H1 (cell line): ENCODE measurements at regions not wholly inside any gene's neighbourhood (a gene's known extent, or its start where the extent isn't known, plus 50 kb on each side); places are given as distances from the start of the nearest gene placed in this dataset.
"Not testable (repeated sequence)": the region's sequence is repeated elsewhere in the genome, so short reads cannot be mapped to it uniquely, and the experiment has no call there.

ENCODE experiments used
- CTCF ChIA-PET: fragments of 300-600 bp; sonication (Branson Sonifier 250); formaldehyde crosslinking; loops from one replicate; lab custom pipeline; 2021; ENCODE audit not compliant: partially characterized antibody; lab: Charles Lee
- POLR2A ChIA-PET: fragments of 300-600 bp; sonication (Branson Sonifier 250); formaldehyde crosslinking; loops from one replicate; lab custom pipeline; 2021; ENCODE audit warnings: inconsistent platforms; ENCODE audit not compliant: partially characterized antibody; lab: Charles Lee
- DNase-seq, 2 experiments: peaks; one replicate each; pipeline versions ENCODE4 v3.0.0 to v3.0.0-alpha.2; 2010 to 2022; ENCODE audit warnings: low spot score in 2 of 2, low read depth in 1 of 2, mixed read lengths in 1 of 2
- FAIRE-seq: peaks from 2 replicates; lab custom pipeline; 2011; peaks lifted over from hg19 to GRCh38; lab: Jason Lieb, UNC
- H2AFZ ChIP-seq: 2 replicates; pipeline ENCODE4 v1.8.1; 2012; ENCODE audit warnings: low read length, inconsistent platforms
- H2AK5ac ChIP-seq: 2 replicates; pipeline ENCODE4 v1.6.1; 2013; ENCODE audit warnings: low read depth, low read length
- H2BK120ac ChIP-seq: replicated peaks from 2 replicates; pipeline ENCODE3; 2013; ENCODE audit warnings: low read depth, low read length, inconsistent platforms
- H2BK12ac ChIP-seq: 2 replicates; pipeline ENCODE4 v1.6.1; 2013; ENCODE audit warnings: low read depth, low read length
- H2BK15ac ChIP-seq: 2 replicates; pipeline ENCODE4 v1.6.1; 2013; ENCODE audit warnings: low read length
- H2BK20ac ChIP-seq: 2 replicates; pipeline ENCODE4 v1.6.1; 2013; ENCODE audit warnings: low read length
- H2BK5ac ChIP-seq: 2 replicates; pipeline ENCODE4 v1.6.1; 2013; ENCODE audit warnings: low read depth, low read length
- H3K14ac ChIP-seq: 2 replicates; pipeline ENCODE4 v1.6.1; 2013; ENCODE audit warnings: inconsistent platforms; ENCODE audit not compliant: insufficient read length
- H3K18ac ChIP-seq: 2 replicates; pipeline ENCODE4 v1.6.1; 2013; ENCODE audit warnings: low read length; ENCODE audit errors: extremely low read depth
- H3K23ac ChIP-seq: 2 replicates; pipeline ENCODE4 v1.6.1; 2013; ENCODE audit warnings: inconsistent platforms; ENCODE audit not compliant: insufficient read length
- H3K23me2 ChIP-seq: 2 replicates; pipeline ENCODE4 v1.6.1; 2013; ENCODE audit warnings: low read depth, low read length
- H3K27ac ChIP-seq: 2 replicates; pipeline ENCODE4 v1.6.1; 2011; ENCODE audit warnings: low read depth, low read length, inconsistent platforms
- H3K27me3 ChIP-seq, 4 experiments: replicated peaks in 1 of 4; 1 replicate in 1 of 4; 2 replicates in 3 of 4; pipeline versions ENCODE4 v1.6.1 to v1.8.1; 2011 to 2013; ENCODE audit warnings: low read length in 3 of 4, mild to moderate bottlenecking in 3 of 4, inconsistent platforms in 2 of 4, mixed read lengths in 2 of 4, moderate library complexity in 1 of 4; ENCODE audit not compliant: control insufficient read depth in 3 of 4, insufficient read depth in 3 of 4; ENCODE audit errors: extremely low read depth in 1 of 4
- H3K36me3 ChIP-seq, 4 experiments: 2 replicates each; pipeline versions ENCODE4 v1.6.1 to v1.8.1; 2011 to 2013; ENCODE audit warnings: mild to moderate bottlenecking in 4 of 4, low read length in 3 of 4, moderate library complexity in 2 of 4, control low read depth in 1 of 4, inconsistent platforms in 1 of 4; ENCODE audit not compliant: insufficient read depth in 4 of 4, control insufficient read depth in 2 of 4
- H3K4ac ChIP-seq: replicated peaks from 2 replicates; pipeline ENCODE3; 2013; ENCODE audit warnings: low read length, low read depth, mixed read lengths, inconsistent platforms; ENCODE audit not compliant: insufficient read length
- H3K4me1 ChIP-seq, 4 experiments: replicated peaks in 1 of 4; 1 replicate in 1 of 4; 2 replicates in 3 of 4; pipeline versions ENCODE4 v1.6.1 to v1.8.1; 2011 to 2013; ENCODE audit warnings: low read length in 3 of 4, inconsistent platforms in 2 of 4, mixed read lengths in 1 of 4; ENCODE audit not compliant: insufficient read depth in 4 of 4, control insufficient read depth in 3 of 4
- H3K4me2 ChIP-seq, 2 experiments: 2 replicates each; pipeline versions ENCODE4 v1.6.1 to v1.8.1; 2011 to 2013; ENCODE audit warnings: low read depth in 2 of 2, low read length in 2 of 2, control low read depth in 1 of 2, inconsistent platforms in 1 of 2, mild to moderate bottlenecking in 1 of 2; ENCODE audit not compliant: insufficient read depth in 1 of 2
- H3K4me3 ChIP-seq, 4 experiments: fragments of 200-600, 300-600 bp in 1 of 4; sonication (generic), shearing (Covaris generic), sonication (Bioruptor Twin) in 1 of 4; 2 replicates each; pipeline versions ENCODE4 v1.5.1 to v1.8.1; 2011 to 2016; ENCODE audit warnings: low read length in 4 of 4, low read depth in 3 of 4, control low read depth in 2 of 4, inconsistent platforms in 2 of 4, mild to moderate bottlenecking in 2 of 4, mixed read lengths in 1 of 4, moderate library complexity in 1 of 4; ENCODE audit not compliant: insufficient read depth in 2 of 4; ENCODE audit errors: extremely low read depth in 1 of 4
- H3K56ac ChIP-seq: replicated peaks from 2 replicates; pipeline ENCODE3; 2013; ENCODE audit warnings: low read depth, mild to moderate bottlenecking, mixed read lengths, low read length, inconsistent platforms; ENCODE audit not compliant: insufficient read length
- H3K79me1 ChIP-seq: 2 replicates; pipeline ENCODE4 v1.6.1; 2013; ENCODE audit warnings: low read depth, low read length, control low read depth
- H3K79me2 ChIP-seq, 2 experiments: 2 replicates each; pipeline versions ENCODE4 v1.6.1 to v1.8.1; 2012 to 2013; ENCODE audit warnings: low read length in 2 of 2, mild to moderate bottlenecking in 2 of 2, inconsistent platforms in 1 of 2; ENCODE audit not compliant: insufficient read depth in 2 of 2, control insufficient read depth in 1 of 2
- H3K9ac ChIP-seq, 4 experiments: replicated peaks in 1 of 4; 1 replicate in 1 of 4; 2 replicates in 3 of 4; pipeline versions ENCODE4 v1.6.1 to v1.8.1; 2011 to 2013; ENCODE audit warnings: low read depth in 3 of 4, low read length in 3 of 4, control low read depth in 2 of 4, mild to moderate bottlenecking in 2 of 4, moderate library complexity in 2 of 4, inconsistent platforms in 1 of 4; ENCODE audit errors: extremely low read depth in 1 of 4
- H3K9me3 ChIP-seq, 2 experiments: 2 replicates each; pipeline versions ENCODE4 v1.6.1 to v1.8.1; 2012 to 2013; ENCODE audit warnings: mild to moderate bottlenecking in 2 of 2, moderate library complexity in 2 of 2, control low read depth in 1 of 2, inconsistent platforms in 1 of 2, low read depth in 1 of 2, low read length in 1 of 2, mixed read lengths in 1 of 2; ENCODE audit not compliant: insufficient read depth in 2 of 2
- H4K20me1 ChIP-seq, 2 experiments: replicated peaks in 1 of 2; 2 replicates each; pipeline versions ENCODE3 to v1.8.1; 2011 to 2013; ENCODE audit warnings: inconsistent platforms in 2 of 2, low read length in 2 of 2, mild to moderate bottlenecking in 1 of 2; ENCODE audit not compliant: insufficient read depth in 2 of 2, control insufficient read depth in 1 of 2
- H4K5ac ChIP-seq: 2 replicates; pipeline ENCODE4 v1.6.1; 2013; ENCODE audit warnings: low read length, low read depth, mixed read lengths, inconsistent platforms; ENCODE audit not compliant: insufficient read length
- H4K8ac ChIP-seq: 2 replicates; pipeline ENCODE4 v1.8.0; 2013; ENCODE audit warnings: mild to moderate bottlenecking, moderate library complexity, low read length, inconsistent platforms; ENCODE audit not compliant: insufficient read depth; ENCODE audit errors: extremely low read depth
- H4K91ac ChIP-seq: replicated peaks from 2 replicates; pipeline ENCODE3; 2013; ENCODE audit warnings: low read length, mixed read lengths, inconsistent platforms; ENCODE audit not compliant: insufficient read length
- WGBS, 2 experiments: shearing (Covaris generic) in 1 of 2; methylation state at CpG; one replicate each; pipeline versions ENCODE4 v1.1.6 to v1.1.7; 2013 to 2015; ENCODE audit warnings: low lambda C conversion rate in 2 of 2, mixed read lengths in 2 of 2, inconsistent platforms in 1 of 2, low coverage in 1 of 2, missing lambda C conversion rate in 1 of 2; ENCODE audit not compliant: insufficient replicate concordance in 2 of 2, insufficient coverage in 1 of 2, insufficient read length in 1 of 2; ENCODE audit errors: extremely low coverage in 1 of 2, missing lambda C conversion rate in 1 of 2; 5-methylcytosine and 5-hydroxymethylcytosine counted together

DNA sequence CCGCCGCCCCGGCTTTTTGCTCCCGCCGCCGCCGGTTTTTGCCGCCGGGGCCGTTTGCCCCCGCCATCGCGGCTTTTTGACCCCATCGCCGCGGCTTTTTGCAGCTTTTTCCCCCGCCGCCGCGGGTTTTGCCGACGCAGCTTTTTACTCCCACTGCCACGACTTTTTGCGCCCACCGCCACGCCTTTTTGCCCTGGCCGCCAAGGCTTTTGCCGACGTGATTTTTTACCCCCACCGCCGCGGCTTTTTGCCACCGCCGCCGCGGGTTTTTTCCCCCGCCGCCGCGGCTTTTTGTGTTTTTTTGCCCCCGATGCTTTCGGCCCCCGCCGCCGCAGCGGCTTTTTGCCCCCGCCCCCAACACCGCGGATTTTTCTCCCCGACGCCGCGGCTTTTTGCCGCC lies 5001.9 kb upstream of the OR11H1 start:
- H4K91ac ChIP-seq, H2BK120ac ChIP-seq, H3K4me2 ChIP-seq, H2BK5ac ChIP-seq, H2BK20ac ChIP-seq, DNase-seq, H2AFZ ChIP-seq, POLR2A ChIA-PET, FAIRE-seq, H2AK5ac ChIP-seq, H3K36me3 ChIP-seq, CTCF ChIA-PET, H3K4me1 ChIP-seq, H3K4me3 ChIP-seq, H4K20me1 ChIP-seq, H3K9me3 ChIP-seq, H3K23me2 ChIP-seq, H3K9ac ChIP-seq, H3K79me1 ChIP-seq, H4K8ac ChIP-seq, H2BK15ac ChIP-seq, H3K56ac ChIP-seq, H3K18ac ChIP-seq, H3K27ac ChIP-seq, H2BK12ac ChIP-seq, H3K14ac ChIP-seq, H4K5ac ChIP-seq, H3K4ac ChIP-seq, H3K79me2 ChIP-seq, H3K23ac ChIP-seq, H3K27me3 ChIP-seq: not testable (repeated sequence)
- no CpG with 5 or more reads among the region's 54 CpGs for WGBS, 2 experiments

DNA sequence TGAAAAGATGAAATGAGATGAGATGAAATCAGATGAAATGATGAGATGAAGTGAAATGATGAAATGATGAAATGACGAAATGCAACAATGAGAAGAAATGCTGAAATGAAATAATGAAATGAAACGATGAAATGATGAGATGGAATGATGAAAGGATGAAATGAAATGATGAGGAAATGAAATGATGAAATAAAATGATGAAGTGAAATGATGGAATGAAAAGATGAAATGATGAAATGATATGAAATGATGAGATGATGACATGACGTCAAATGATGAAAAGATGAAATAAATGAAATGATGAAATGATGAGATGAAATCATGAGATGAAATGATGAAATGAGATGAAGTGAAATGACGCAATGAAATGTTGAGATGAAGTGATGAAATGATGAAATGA lies 4996.9 kb upstream of the OR11H1 start:
- H2AK5ac ChIP-seq, H2BK120ac ChIP-seq, H3K56ac ChIP-seq, DNase-seq, H3K9ac ChIP-seq, H3K18ac ChIP-seq, H4K91ac ChIP-seq, H3K79me1 ChIP-seq, FAIRE-seq, POLR2A ChIA-PET, H3K14ac ChIP-seq, H4K20me1 ChIP-seq, H3K79me2 ChIP-seq, H3K4me2 ChIP-seq, H3K36me3 ChIP-seq, H2BK20ac ChIP-seq, H3K23ac ChIP-seq, H3K4me3 ChIP-seq, H4K8ac ChIP-seq, H2BK15ac ChIP-seq, H3K27ac ChIP-seq, H4K5ac ChIP-seq, H2BK5ac ChIP-seq, H3K4ac ChIP-seq, H3K27me3 ChIP-seq, H2BK12ac ChIP-seq, H3K23me2 ChIP-seq, H3K4me1 ChIP-seq, H3K9me3 ChIP-seq, H2AFZ ChIP-seq, CTCF ChIA-PET: not testable (repeated sequence)
- no CpG with 5 or more reads among the region's 4 CpGs for WGBS, 2 experiments
